AG09309 (cell line): ENCODE measurements at regions not wholly inside any gene's neighbourhood (a gene's known extent, or its start where the extent isn't known, plus 50 kb on each side); places are given as distances from the start of the nearest gene placed in this dataset.

Experiments
- DNase-seq: peaks from one replicate; pipeline ENCODE4 v3.0.0-alpha.2; 2010; ENCODE audit warnings: low read depth
- H3K4me3 ChIP-seq: 2 replicates; pipeline ENCODE4 v1.5.1; 2011; ENCODE audit warnings: mild to moderate bottlenecking, low read depth, low read length, moderate library complexity; ENCODE audit not compliant: control insufficient read depth
- TF ChIP-seq, protein P1 (sequence below): IDR thresholded peaks from 2 replicates; pipeline ENCODE4 v1.5.1; 2011; ENCODE audit warnings: mild to moderate bottlenecking, low read depth, low read length, inconsistent platforms; ENCODE audit not compliant: insufficient read depth, control insufficient read depth; ENCODE audit errors: missing control alignments

GRCh38 chr10:71036297-71036966 is 148.1 kb upstream of the PCBD1 start:
- TF ChIP-seq, protein P1, sequence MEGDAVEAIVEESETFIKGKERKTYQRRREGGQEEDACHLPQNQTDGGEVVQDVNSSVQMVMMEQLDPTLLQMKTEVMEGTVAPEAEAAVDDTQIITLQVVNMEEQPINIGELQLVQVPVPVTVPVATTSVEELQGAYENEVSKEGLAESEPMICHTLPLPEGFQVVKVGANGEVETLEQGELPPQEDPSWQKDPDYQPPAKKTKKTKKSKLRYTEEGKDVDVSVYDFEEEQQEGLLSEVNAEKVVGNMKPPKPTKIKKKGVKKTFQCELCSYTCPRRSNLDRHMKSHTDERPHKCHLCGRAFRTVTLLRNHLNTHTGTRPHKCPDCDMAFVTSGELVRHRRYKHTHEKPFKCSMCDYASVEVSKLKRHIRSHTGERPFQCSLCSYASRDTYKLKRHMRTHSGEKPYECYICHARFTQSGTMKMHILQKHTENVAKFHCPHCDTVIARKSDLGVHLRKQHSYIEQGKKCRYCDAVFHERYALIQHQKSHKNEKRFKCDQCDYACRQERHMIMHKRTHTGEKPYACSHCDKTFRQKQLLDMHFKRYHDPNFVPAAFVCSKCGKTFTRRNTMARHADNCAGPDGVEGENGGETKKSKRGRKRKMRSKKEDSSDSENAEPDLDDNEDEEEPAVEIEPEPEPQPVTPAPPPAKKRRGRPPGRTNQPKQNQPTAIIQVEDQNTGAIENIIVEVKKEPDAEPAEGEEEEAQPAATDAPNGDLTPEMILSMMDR = no peak
- no peak for DNase-seq
- H3K4me3 ChIP-seq = no peak overlapping the region

- DNase-seq = no peak
- no peak overlapping the region for H3K4me3 ChIP-seq
- TF ChIP-seq, protein P1 = no peak
Observed at GRCh38 chr10:71038091-71038633, 149.8 kb upstream of the PCBD1 start.

DNA sequence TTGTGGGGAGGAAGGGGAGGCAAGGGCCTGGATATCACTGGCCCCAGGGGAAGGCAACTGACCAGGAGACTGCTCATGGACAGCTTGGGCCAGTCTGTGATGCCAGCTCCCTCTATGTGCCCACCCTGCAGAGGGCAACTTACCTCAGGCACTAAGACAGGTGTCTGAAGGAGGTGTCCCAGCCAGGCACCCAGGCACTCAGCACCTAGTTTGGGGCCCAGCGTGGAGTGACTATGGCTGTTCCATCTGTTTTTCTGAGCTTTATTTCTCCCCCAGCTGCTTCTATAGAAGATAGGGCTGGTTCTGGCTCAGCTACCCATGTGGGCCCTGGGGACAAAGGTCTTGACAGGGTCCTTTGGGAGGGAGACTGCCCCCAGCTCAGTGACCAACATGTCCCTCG is 150.6 kb upstream of the PCBD1 start:
- no peak for DNase-seq
- no peak overlapping the region for H3K4me3 ChIP-seq

DNA sequence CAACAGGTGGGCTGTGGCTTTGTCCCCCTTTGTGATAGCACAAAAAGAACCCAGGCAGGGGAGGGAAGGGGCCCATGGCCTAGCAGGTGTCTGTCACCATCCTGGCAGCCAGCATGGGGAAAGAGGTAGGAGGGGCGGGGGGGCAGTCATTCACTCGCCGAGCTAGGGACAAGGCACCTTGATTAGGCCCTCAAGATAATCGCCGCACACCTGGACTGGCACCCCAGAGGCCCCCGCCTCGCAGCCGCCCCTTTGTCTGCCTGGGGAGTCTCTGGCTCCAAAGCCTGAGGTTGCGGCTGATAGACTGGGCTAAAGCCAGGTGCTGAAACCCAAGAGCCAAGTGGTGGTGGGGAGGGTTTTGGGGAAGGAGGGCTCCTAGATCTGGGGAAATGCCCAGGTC is 151.2 kb upstream of the PCBD1 start:
- H3K4me3 ChIP-seq = no peak overlapping the region
- TF ChIP-seq, protein P1 = no peak
- DNase-seq = no peak

More for the DNA sequence above, 150.6 kb upstream of the PCBD1 start:
- TF ChIP-seq, protein P1 = no peak

- no peak for DNase-seq
- H3K4me3 ChIP-seq = no peak overlapping the region
- TF ChIP-seq, protein P1 = no peak
Observed at GRCh38 chr10:71040343-71040742, 152.0 kb upstream of the PCBD1 start.

DNA sequence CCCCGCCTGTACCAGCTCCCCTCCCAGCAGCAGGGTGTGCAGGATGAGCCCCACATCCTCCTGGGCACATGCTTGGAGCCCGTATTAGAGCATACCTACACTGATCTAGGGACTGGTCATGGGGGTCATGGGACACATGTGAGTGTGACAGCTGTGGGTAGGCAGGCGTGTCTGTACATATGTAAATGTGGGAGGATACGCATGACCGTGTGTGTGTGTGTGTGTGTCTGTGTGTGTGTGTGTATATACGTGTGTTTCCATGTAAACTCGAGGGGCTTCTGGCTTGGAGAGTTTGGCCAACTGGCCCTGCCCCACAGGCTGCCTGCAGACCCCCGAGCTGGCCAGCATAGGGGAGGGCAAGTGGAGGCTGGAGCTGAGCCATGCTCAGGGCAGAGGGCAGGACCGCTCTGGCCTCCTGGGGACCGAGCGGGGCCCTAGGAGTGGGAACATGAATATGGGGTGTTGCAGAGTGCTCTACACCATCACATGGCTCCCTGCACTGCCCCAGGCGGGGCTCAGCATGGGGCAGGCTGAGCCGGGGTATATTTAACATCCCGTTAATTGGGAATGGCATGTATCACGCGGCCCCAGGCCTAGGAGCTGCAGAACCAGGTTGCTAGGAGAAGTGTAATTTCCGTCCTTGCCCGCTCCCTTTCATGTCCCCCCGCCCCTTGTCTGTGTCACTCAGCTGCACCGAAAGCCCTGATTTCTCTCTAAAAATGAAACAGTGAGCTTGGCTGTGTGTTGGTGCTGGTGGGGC is 152.7 kb upstream of the PCBD1 start:
- DNase-seq = no peak
- no peak overlapping the region for H3K4me3 ChIP-seq
- TF ChIP-seq, protein P1 = no peak
